ENCODE measurements at regions not wholly inside any gene's neighbourhood (a gene's known extent, or its start where the extent isn't known, plus 50 kb on each side); places are given as distances from the start of the nearest gene placed in this dataset.

GRCh38 chr6:113405326-113406047 is 451.7 kb upstream of the MARCKS start:
- peaks cover 0 to 10% (median 0%) of the 10 kb centered on the region in 10 experiments; a peak in 5 of 20 replicates for H3K4me1 ChIP-seq
- no peaks in the 10 kb centered on the region for H4K20me1 ChIP-seq
- no peaks in the 10 kb centered on the region for H3K36me3 ChIP-seq
- H3K9ac ChIP-seq, result no peak overlapping the region
- no peak overlapping the region for H3K27ac ChIP-seq
- no peaks in the 10 kb centered on the region for H3K9me3 ChIP-seq (replicated peaks in 1 of 11)
- no peaks in the 10 kb centered on the region for H3K27me3 ChIP-seq
- no peak overlapping the region for H3K4me3 ChIP-seq
- no peak overlapping the region for H3K4me2 ChIP-seq
- TF ChIP-seq Cebpa-rat (IDR thresholded peaks at IDR 0.05), result no peak

- Histone ChIP-seq H3K36me3 (no peaks in the 10 kb centered on the region), H4K20me1 (no peaks in the 10 kb centered on the region), H3K27me3 (no peaks in the 10 kb centered on the region), H3K27ac (no peak overlapping the region), H3K4me1 (peaks cover 0 to 16% (median 0%) of the 10 kb centered on the region in 10 experiments; a peak in 7 of 20 replicates), H3K9me3 (replicated peaks in 1 of 11) (no peaks in the 10 kb centered on the region), H3K4me3 (no peak overlapping the region), H3K4me2 (no peak overlapping the region), H3K9ac (no peak overlapping the region)
- TF ChIP-seq Cebpa-rat (IDR thresholded peaks at IDR 0.05), result no peak
Observed at GRCh38 chr6:113406048-113406695, 451.0 kb upstream of the MARCKS start.

- no peaks in the 10 kb centered on the region for H4K20me1 ChIP-seq
- no peak for TF ChIP-seq Cebpa-rat (IDR thresholded peaks at IDR 0.05)
- no peak overlapping the region for H3K4me3 ChIP-seq
- no peak overlapping the region for H3K9ac ChIP-seq
- H3K9me3 ChIP-seq (replicated peaks in 1 of 11), result no peaks in the 10 kb centered on the region
- H3K27ac ChIP-seq, result peak overlapping the region in 2 of 11 experiments; percentile 16 to 23; a peak in 2 of 22 replicates
- no peaks in the 10 kb centered on the region for H3K27me3 ChIP-seq
- H3K36me3 ChIP-seq, result no peaks in the 10 kb centered on the region
- H3K4me2 ChIP-seq, result peak overlapping the region in 4 of 11 experiments; percentile 28 to 48 (median 41); a peak in 7 of 22 replicates
- peaks cover 0 to 45% (median 0%) of the 10 kb centered on the region in 10 experiments; a peak in 7 of 20 replicates for H3K4me1 ChIP-seq
Observed at GRCh38 chr6:113411011-113411410, 446.1 kb upstream of the MARCKS start.

GRCh38 chr6:113412589-113413357 is 444.4 kb upstream of the MARCKS start:
- Histone ChIP-seq H3K4me1 (peaks cover 0 to 51% (median 0%) of the 10 kb centered on the region in 10 experiments; a peak in 7 of 20 replicates), H3K27me3 (no peaks in the 10 kb centered on the region), H3K4me2 (no peak overlapping the region), H3K9ac (no peak overlapping the region), H3K36me3 (no peaks in the 10 kb centered on the region), H4K20me1 (no peaks in the 10 kb centered on the region), H3K4me3 (no peak overlapping the region), H3K27ac (no peak overlapping the region), H3K9me3 (replicated peaks in 1 of 11) (peaks cover 0 to 8% (median 0%) of the 10 kb centered on the region in 11 experiments; a peak in 2 of 22 replicates)
- TF ChIP-seq Cebpa-rat (IDR thresholded peaks at IDR 0.05), result no peak

GRCh38 chr6:113414511-113414910 is 442.6 kb upstream of the MARCKS start:
- H3K9ac ChIP-seq, result no peak overlapping the region
- TF ChIP-seq Cebpa-rat (IDR thresholded peaks at IDR 0.05), result no peak
- no peak overlapping the region for H3K27ac ChIP-seq

GRCh38 chr6:113416170-113416569 is 441.0 kb upstream of the MARCKS start:
- H3K4me3 ChIP-seq, result no peak overlapping the region
- no peak overlapping the region for H3K4me2 ChIP-seq
- H3K27ac ChIP-seq, result no peak overlapping the region
- H3K9ac ChIP-seq, result no peak overlapping the region
- no peaks in the 10 kb centered on the region for H3K36me3 ChIP-seq
- H4K20me1 ChIP-seq, result no peaks in the 10 kb centered on the region
- TF ChIP-seq Cebpa-rat (IDR thresholded peaks at IDR 0.05), result no peak
- peaks cover 0 to 35% (median 0%) of the 10 kb centered on the region in 10 experiments; a peak in 7 of 20 replicates for H3K4me1 ChIP-seq
- H3K9me3 ChIP-seq (replicated peaks in 1 of 11), result peaks cover 0 to 8% (median 0%) of the 10 kb centered on the region in 11 experiments; a peak in 2 of 22 replicates
- no peaks in the 10 kb centered on the region for H3K27me3 ChIP-seq

More at GRCh38 chr6:113414511-113414910, 442.6 kb upstream of the MARCKS start:
- H3K9me3 ChIP-seq (replicated peaks in 1 of 11), result peaks cover 0 to 8% (median 0%) of the 10 kb centered on the region in 11 experiments; a peak in 2 of 22 replicates
- no peak overlapping the region for H3K4me3 ChIP-seq
- no peaks in the 10 kb centered on the region for H3K27me3 ChIP-seq
- H3K4me2 ChIP-seq, result no peak overlapping the region
- peaks cover 0 to 51% (median 0%) of the 10 kb centered on the region in 10 experiments; a peak in 7 of 20 replicates for H3K4me1 ChIP-seq
- H4K20me1 ChIP-seq, result no peaks in the 10 kb centered on the region
- H3K36me3 ChIP-seq, result no peaks in the 10 kb centered on the region

GRCh38 chr6:113420290-113420689 is 436.9 kb upstream of the MARCKS start:
- no peak overlapping the region for H3K4me2 ChIP-seq
- no peaks in the 10 kb centered on the region for H4K20me1 ChIP-seq
- H3K36me3 ChIP-seq, result no peaks in the 10 kb centered on the region
- TF ChIP-seq Cebpa-rat (IDR thresholded peaks at IDR 0.05), result no peak
- no peak overlapping the region for H3K9ac ChIP-seq
- no peak overlapping the region for H3K27ac ChIP-seq
- H3K27me3 ChIP-seq, result no peaks in the 10 kb centered on the region
- H3K4me3 ChIP-seq, result no peak overlapping the region
- H3K9me3 ChIP-seq (replicated peaks in 1 of 11), result peaks cover 0 to 8% (median 0%) of the 10 kb centered on the region in 11 experiments; a peak in 2 of 22 replicates
- peaks cover 0 to 7% (median 0%) of the 10 kb centered on the region in 10 experiments; a peak in 2 of 20 replicates for H3K4me1 ChIP-seq

GRCh38 chr6:113421997-113422396 is 435.1 kb upstream of the MARCKS start:
- TF ChIP-seq Cebpa-rat (IDR thresholded peaks at IDR 0.05), result no peak
- no peaks in the 10 kb centered on the region for H4K20me1 ChIP-seq
- H3K9me3 ChIP-seq (replicated peaks in 1 of 11), result peaks cover 0 to 5% (median 0%) of the 10 kb centered on the region in 11 experiments; a peak in 2 of 22 replicates
- peaks cover 0 to 5% (median 0%) of the 10 kb centered on the region in 10 experiments; a peak in 2 of 20 replicates for H3K4me1 ChIP-seq
- no peak overlapping the region for H3K4me3 ChIP-seq
- H3K4me2 ChIP-seq, result no peak overlapping the region
- no peak overlapping the region for H3K9ac ChIP-seq
- no peaks in the 10 kb centered on the region for H3K36me3 ChIP-seq
- no peaks in the 10 kb centered on the region for H3K27me3 ChIP-seq
- H3K27ac ChIP-seq, result no peak overlapping the region

- no peak overlapping the region for H3K4me3 ChIP-seq
- H3K9ac ChIP-seq, result no peak overlapping the region
- H3K27ac ChIP-seq, result no peak overlapping the region
- TF ChIP-seq Cebpa-rat (IDR thresholded peaks at IDR 0.05), result no peak
- no peaks in the 10 kb centered on the region for H3K4me1 ChIP-seq
- H4K20me1 ChIP-seq, result no peaks in the 10 kb centered on the region
- no peak overlapping the region for H3K4me2 ChIP-seq
- no peaks in the 10 kb centered on the region for H3K9me3 ChIP-seq (replicated peaks in 1 of 11)
- H3K27me3 ChIP-seq, result no peaks in the 10 kb centered on the region
- no peaks in the 10 kb centered on the region for H3K36me3 ChIP-seq
Observed at GRCh38 chr6:113423956-113424355, 433.2 kb upstream of the MARCKS start.

All from BLaER1 treated with 17β-estradiol and CSF1 and Interleukin-3, amounts not matched to agents 10 nM and 100 nM (cell line).